SK-N-MC (cell line): ENCODE measurements at regions not wholly inside any gene's neighbourhood (a gene's known extent, or its start where the extent isn't known, plus 50 kb on each side); places are given as distances from the start of the nearest gene placed in this dataset.
"Not testable (repeated sequence)": the region's sequence is repeated elsewhere in the genome, so short reads cannot be mapped to it uniquely, and the experiment has no call there.

Experiments used
- DNase-seq: peaks from one replicate; pipeline ENCODE4 v3.0.0-alpha.2; 2011; ENCODE audit warnings: low read depth, low spot score
- H3K27ac ChIP-seq: fragments of 200-600 bp; sonication (generic); 2 replicates; pipeline ENCODE4 v1.5.1; 2016; ENCODE audit warnings: mixed run types
- H3K36me3 ChIP-seq: fragments of 200-600 bp; sonication (generic); 2 replicates; pipeline ENCODE4 v1.6.1; 2017; ENCODE audit warnings: antibody characterized with exemption, low read length, mixed read lengths; ENCODE audit not compliant: insufficient read depth
- H3K4me3 ChIP-seq: fragments of 200-600 bp; sonication (generic); 2 replicates; pipeline ENCODE4 v1.5.1; 2016
- H3K9ac ChIP-seq: fragments of 200-600 bp; sonication (generic); 2 replicates; pipeline ENCODE4 v1.8.0; 2017; ENCODE audit warnings: mixed run types, mixed read lengths; ENCODE audit not compliant: insufficient read length
- H3K9me3 ChIP-seq: fragments of 200-600 bp; sonication (generic); 2 replicates; pipeline ENCODE4 v1.6.1; 2017; ENCODE audit warnings: low read depth, mild to moderate bottlenecking, antibody characterized with exemption, low read length, moderate library complexity, mixed read lengths
- EZH2 ChIP-seq: fragments of 200-600 bp; sonication (generic); IDR thresholded peaks from one replicate; pipeline ENCODE4 v1.6.1; 2017; ENCODE audit warnings: antibody characterized with exemption
- FOXP2 ChIP-seq: optimal IDR thresholded peaks from 2 replicates; pipeline ENCODE3; 2011; ENCODE audit warnings: mild to moderate bottlenecking, moderate library complexity; ENCODE audit not compliant: insufficient read depth; ENCODE audit errors: extremely low read length, control extremely low read depth
- POLR2AphosphoS5 ChIP-seq: IDR thresholded peaks from 2 replicates; pipeline ENCODE4 v1.6.1; 2012; ENCODE audit warnings: mild to moderate bottlenecking, low read depth, low read length, borderline replicate concordance

DNA sequence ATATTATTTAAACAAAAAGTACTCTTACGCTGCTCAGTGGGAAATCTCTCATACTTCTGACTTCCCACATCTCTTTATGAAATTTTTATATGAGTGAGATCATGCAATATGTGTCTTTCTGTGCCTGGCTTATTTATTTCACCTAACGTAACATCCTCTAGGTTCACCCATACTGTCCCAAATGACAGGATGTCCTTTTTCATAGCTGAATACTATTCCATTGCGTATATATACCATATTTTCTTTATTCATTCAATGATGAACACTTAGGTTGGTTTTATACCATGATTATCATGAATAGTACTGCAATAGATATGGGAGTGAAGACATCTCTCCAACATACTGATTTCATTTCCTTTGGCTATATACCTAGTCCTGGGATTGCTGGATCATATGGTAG, 57.8 kb upstream of the TPP2 start:
- TF ChIP-seq FOXP2 (no peak), EZH2 (no peak)
- no peak overlapping the region for H3K4me3 ChIP-seq
- no peaks in the 10 kb centered on the region for H3K9me3 ChIP-seq

DNA sequence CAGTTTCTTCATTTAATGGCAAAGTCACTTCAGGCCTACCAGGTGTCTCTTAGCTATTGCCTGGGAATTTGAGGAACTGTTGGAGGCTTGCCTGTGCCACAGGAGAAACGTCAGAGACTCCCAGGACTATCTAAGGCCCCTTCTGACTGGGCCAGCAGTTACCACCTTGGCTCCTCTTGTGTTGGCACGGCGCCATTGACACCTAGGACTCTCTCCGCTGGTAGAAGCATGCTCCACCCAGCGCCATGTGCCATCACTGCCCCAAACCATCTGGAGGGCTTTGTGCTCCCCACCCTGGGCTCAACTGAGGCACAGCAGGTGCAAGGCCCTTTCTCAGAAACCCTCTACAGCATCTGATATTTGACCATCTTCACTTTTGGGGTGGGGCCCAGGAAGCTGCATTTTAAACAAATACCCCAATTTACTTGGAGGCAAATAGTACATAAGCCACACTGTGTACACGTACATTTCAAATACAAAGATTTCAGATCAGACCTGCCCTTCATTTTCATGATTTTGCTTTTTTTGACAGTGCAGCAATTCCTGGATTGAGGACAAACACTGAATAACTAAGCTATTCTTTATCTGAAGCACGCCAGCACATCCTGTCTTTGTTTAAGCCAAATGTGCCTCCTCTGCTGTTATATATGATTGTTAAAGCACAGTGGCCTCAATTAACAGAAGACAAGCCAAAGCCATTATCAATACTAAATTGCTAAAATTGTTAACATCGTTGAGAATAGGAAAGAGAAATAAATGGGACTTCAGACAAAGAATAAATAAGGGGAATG, 59.9 kb upstream of the TPP2 start:
- no peak for DNase-seq
- TF ChIP-seq EZH2 (no peak), FOXP2 (no peak), POLR2AphosphoS5 (no peak)
- Histone ChIP-seq H3K9me3 (no peaks in the 10 kb centered on the region), H3K9ac (no peak overlapping the region), H3K27ac (no peak overlapping the region), H3K36me3 (no peaks in the 10 kb centered on the region), H3K4me3 (no peak overlapping the region)

More for the DNA sequence above, 57.8 kb upstream of the TPP2 start:
- Histone ChIP-seq H3K36me3 (no peaks in the 10 kb centered on the region), H3K9ac (no peak overlapping the region), H3K27ac (no peak overlapping the region)
- no peak for DNase-seq

DNA sequence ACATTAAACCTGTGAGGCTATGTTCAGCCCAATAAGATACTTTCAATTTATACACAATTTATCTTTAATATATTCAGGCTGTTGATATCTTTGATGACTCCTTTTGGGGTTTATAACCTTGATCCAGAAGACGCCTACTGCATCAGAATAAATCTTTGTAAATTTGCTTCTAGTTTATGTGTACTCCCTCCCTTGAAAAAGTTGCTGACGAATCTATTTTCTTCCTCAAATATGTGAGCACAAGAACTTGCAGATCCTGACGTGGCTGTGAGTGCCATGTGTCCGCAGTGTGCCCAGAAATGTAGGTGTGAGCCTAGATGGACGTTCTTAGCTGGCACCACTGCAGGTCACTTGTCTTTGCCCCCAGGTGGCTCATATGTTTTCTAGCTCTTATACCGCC, 60.6 kb upstream of the TPP2 start:
- H3K36me3 ChIP-seq, result no peaks in the 10 kb centered on the region
- TF ChIP-seq FOXP2 (no peak), POLR2AphosphoS5 (no peak), EZH2 (no peak)

DNA sequence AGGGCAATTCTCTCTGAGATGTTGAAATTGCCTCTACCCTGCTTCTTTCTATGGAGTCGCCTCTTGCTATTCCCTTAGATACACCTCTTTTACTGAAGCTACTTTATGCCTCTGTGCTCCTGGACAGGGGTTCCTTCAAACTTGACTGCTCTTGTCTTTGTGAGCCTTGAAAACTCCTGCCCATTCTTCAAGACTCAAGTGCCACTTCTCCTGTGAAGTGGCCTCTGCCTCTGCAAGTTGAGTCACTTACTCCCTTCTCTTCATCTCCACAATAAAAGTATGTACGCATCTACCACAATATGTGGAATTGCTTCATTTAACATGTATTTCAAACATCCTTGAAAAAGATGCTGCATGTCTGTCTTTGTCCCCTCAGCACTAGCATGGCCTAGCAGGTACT, 66.0 kb upstream of the TPP2 start:
- Histone ChIP-seq H3K4me3 (no peak overlapping the region), H3K27ac (no peak overlapping the region), H3K36me3 (no peaks in the 10 kb centered on the region), H3K9ac (no peak overlapping the region), H3K9me3 (no peaks in the 10 kb centered on the region)
- no peak for DNase-seq
- TF ChIP-seq EZH2 (no peak), POLR2AphosphoS5 (no peak), FOXP2 (no peak)

More for the DNA sequence above, 60.6 kb upstream of the TPP2 start:
- H3K9me3 ChIP-seq, result no peaks in the 10 kb centered on the region
- H3K4me3 ChIP-seq, result no peak overlapping the region
- no peak overlapping the region for H3K9ac ChIP-seq
- no peak for DNase-seq
- H3K27ac ChIP-seq, result no peak overlapping the region

DNA sequence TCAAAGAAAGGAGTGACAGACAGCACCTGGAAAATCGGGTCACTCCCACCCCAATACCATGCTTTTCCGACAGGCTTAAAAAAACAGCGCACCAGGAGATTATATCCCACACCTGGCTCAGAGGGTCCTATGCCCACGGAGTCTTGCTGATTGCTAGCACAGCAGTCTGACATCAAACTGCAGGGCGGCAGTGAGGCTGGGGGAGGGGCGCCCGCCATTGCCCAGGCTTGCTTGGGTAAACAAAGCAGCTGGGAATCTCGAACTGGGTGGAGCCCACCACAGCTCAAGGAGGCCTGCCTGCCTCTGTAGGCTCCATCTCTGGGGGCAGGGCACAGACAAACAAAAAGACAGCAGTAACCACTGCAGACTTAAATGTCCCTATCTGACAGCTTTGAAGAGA, 74.5 kb upstream of the TPP2 start:
- not testable (repeated sequence) for H3K4me3 ChIP-seq, H3K36me3 ChIP-seq, DNase-seq, H3K9ac ChIP-seq, H3K9me3 ChIP-seq, H3K27ac ChIP-seq

DNA sequence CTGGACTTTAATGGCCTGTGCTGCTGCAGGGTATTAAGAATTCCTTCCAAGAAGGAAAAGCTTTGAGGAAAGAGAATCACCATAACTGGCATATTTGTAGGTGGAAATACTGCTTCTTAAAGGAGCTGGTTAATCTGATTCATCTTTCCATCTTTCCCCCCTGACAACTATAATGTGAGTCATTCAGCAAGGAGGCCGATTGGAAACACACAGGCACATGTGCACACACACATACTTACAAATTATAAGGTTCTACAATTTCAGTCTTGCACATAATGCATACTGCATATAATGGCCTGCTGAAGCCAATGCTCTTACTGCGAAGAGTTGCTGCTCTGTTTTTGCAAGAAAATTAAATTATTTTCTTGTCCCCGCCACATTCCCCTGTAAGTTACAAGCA, 78.8 kb upstream of the TPP2 start:
- Histone ChIP-seq H3K9me3 (no peaks in the 10 kb centered on the region), H3K4me3 (no peak overlapping the region), H3K9ac (no peak overlapping the region), H3K27ac (no peak overlapping the region), H3K36me3 (no peaks in the 10 kb centered on the region)
- DNase-seq, result no peak
- TF ChIP-seq POLR2AphosphoS5 (no peak), EZH2 (no peak), FOXP2 (no peak)

DNA sequence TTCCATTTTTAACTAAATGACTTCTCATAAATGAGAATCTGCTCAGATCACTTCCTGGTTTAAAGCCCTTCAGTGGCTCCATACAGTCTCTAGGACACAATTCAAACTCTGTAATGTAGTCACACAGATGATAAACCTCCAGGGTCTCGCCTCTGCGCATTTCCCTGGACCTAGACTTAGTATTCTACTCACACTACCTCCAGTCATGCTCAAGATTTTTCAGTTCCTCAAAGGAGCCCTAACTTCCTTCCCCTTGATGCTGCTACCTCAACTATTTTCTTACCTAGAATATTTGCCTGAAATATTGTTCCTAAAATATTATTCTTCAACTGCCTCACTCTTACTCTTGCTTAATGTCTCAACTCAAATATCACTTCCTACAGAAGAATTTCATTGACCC, 86.7 kb upstream of the TPP2 start:
- TF ChIP-seq POLR2AphosphoS5 (no peak), EZH2 (no peak), FOXP2 (no peak)

DNA sequence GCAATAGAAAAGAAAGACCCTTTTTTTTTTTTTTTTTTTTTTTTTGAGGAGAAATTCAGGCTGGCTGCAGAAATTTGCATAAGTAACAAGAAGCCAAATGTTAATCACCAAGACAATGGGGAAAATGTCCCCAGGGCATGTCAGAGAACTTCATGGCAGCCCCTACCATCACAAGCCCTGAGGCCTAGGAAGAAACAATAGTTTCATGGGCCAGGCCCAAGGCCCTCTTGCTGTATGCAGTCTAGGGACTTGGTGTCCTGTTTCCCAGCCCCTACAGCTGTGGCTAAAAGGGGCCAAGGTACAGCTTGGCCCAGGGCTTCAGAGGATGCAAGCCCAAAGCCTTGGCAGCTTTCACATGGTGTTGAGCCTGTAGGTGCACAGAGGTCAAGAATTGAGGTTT, 88.4 kb upstream of the TPP2 start:
- Histone ChIP-seq H3K36me3 (no peaks in the 10 kb centered on the region), H3K9ac (no peak overlapping the region), H3K4me3 (no peak overlapping the region), H3K27ac (no peak overlapping the region), H3K9me3 (no peaks in the 10 kb centered on the region)
- no peak for DNase-seq
- TF ChIP-seq FOXP2 (no peak), POLR2AphosphoS5 (no peak), EZH2 (no peak)

More for the DNA sequence above, 86.7 kb upstream of the TPP2 start:
- Histone ChIP-seq H3K9ac (no peak overlapping the region), H3K4me3 (no peak overlapping the region), H3K27ac (no peak overlapping the region), H3K36me3 (no peaks in the 10 kb centered on the region), H3K9me3 (no peaks in the 10 kb centered on the region)
- no peak for DNase-seq

DNA sequence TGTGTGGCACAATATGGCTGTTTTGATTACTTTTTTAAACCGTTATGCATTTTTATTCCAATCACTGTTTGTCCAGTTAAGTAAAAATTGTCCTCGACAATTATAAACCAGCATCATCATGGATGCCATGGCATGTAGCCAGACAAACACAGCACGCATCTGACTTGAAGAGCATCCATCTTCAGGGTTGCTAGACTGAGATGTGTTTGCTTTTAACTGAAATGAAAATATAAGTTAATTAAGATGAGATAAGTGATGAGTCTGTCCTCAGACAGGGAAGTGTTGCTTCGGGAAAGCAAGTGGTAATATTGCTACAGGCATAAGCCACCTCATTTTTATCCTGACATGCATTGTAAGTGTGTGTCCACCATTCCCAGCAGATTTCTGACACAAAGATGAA, 92.8 kb upstream of the TPP2 start:
- Histone ChIP-seq H3K36me3 (no peaks in the 10 kb centered on the region), H3K9ac (no peak overlapping the region), H3K4me3 (no peak overlapping the region), H3K27ac (no peak overlapping the region), H3K9me3 (no peaks in the 10 kb centered on the region)
- TF ChIP-seq FOXP2 (no peak), EZH2 (no peak), POLR2AphosphoS5 (no peak)
- no peak for DNase-seq

DNA sequence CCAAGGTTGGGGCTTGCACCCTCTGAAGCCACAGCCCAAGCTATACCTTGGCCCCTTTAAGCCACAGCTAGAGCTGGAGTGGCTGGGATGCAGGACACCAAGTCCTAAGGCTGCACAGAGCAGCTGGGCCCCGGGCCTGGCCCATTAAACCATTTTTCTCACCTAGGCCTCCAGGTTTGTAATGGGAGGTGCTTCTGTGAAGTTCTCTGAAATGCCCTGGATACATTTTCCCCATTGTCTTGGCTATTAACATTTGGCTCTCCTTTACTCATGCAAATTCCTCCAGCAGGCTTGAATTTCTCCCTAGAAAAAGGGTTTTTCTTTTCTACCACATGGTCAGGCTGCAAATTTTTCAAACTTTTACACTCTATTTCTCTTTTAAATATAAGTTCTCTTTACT, 93.8 kb upstream of the FGF14 start:
- no peaks in the 10 kb centered on the region for H3K9me3 ChIP-seq
- DNase-seq, result no peak
- no peak overlapping the region for H3K9ac ChIP-seq
- no peak overlapping the region for H3K4me3 ChIP-seq
- no peak overlapping the region for H3K27ac ChIP-seq
- TF ChIP-seq EZH2, result no peak
- no peak for TF ChIP-seq POLR2AphosphoS5
- TF ChIP-seq FOXP2, result no peak
- H3K36me3 ChIP-seq, result no peaks in the 10 kb centered on the region
